Erythroblast (primary cell): ENCODE measurements at regions not wholly inside any gene's neighbourhood (a gene's known extent, or its start where the extent isn't known, plus 50 kb on each side); places are given as distances from the start of the nearest gene placed in this dataset.

ENCODE experiments used
- GATA1 ChIP-seq: IDR thresholded peaks from 2 replicates; pipeline ENCODE4 v1.6.1; 2011; ENCODE audit warnings: low read depth, mild to moderate bottlenecking, control low read depth, low read length, moderate library complexity
- POLR2A ChIP-seq: IDR thresholded peaks from 2 replicates; pipeline ENCODE4 v1.6.1; 2011; ENCODE audit warnings: mild to moderate bottlenecking, low read length

GRCh38 chr16:26787924-26788323 lies 278.8 kb upstream of the C16orf82 start:
- no peak for TF ChIP-seq POLR2A
- TF ChIP-seq GATA1, result no peak
